ENCODE measurements at regions not wholly inside any gene's neighbourhood (a gene's known extent, or its start where the extent isn't known, plus 50 kb on each side); places are given as distances from the start of the nearest gene placed in this dataset.

- H3K9me3 ChIP-seq: no peaks in the 10 kb centered on the region
- H3K4me3 ChIP-seq: no peak overlapping the region
- DNase-seq (no peak), FAIRE-seq (peak; percentile 32), ATAC-seq (no peak)
- H3K4me1 ChIP-seq: peaks cover 4 to 30% (median 16%) of the 10 kb centered on the region in 3 donors
- H3K36me3 ChIP-seq: no peaks in the 10 kb centered on the region
- TF ChIP-seq CTCF (IDR thresholded peaks at IDR 0.05): no peak
- H3K27me3 ChIP-seq: no peaks in the 10 kb centered on the region
- H3K27ac ChIP-seq: no peak overlapping the region
- 87 to 91% methylated on average over 5 of the region's 5 CpGs for WGBS, 2 donors
- intact Hi-C loops (cut with DNase I): no loop called here
Measured at GRCh38 chr3:72441284-72441994, 406.8 kb downstream of the SHQ1 start.

- DNase-seq: no peak
- ATAC-seq: no peak
- Histone ChIP-seq H3K9me3 (no peaks in the 10 kb centered on the region), H3K27ac (no peak overlapping the region), H3K4me3 (no peak overlapping the region), H3K4me1 (peaks cover under 1 to 26% (median 15%) of the 10 kb centered on the region in 3 donors), H3K36me3 (no peaks in the 10 kb centered on the region), H3K27me3 (no peaks in the 10 kb centered on the region)
- no peak for TF ChIP-seq CTCF (IDR thresholded peaks at IDR 0.05)
- 79 to 81% methylated on average over 4 of the region's 4 CpGs for WGBS, 2 donors
- no peak for FAIRE-seq
- intact Hi-C loops (cut with DNase I): no loop called here
Measured at GRCh38 chr3:72440491-72440890, 407.8 kb downstream of the SHQ1 start.

GRCh38 chr3:72439321-72440183 is 408.7 kb downstream of the SHQ1 start:
- Histone ChIP-seq H3K27ac (no peak overlapping the region), H3K36me3 (no peaks in the 10 kb centered on the region), H3K9me3 (no peaks in the 10 kb centered on the region), H3K4me3 (no peak overlapping the region), H3K4me1 (peaks cover 0 to 17% (median 9%) of the 10 kb centered on the region in 3 donors), H3K27me3 (no peaks in the 10 kb centered on the region)
- no peak for TF ChIP-seq CTCF (IDR thresholded peaks at IDR 0.05)
- ATAC-seq: no peak
- DNase-seq: no peak
- intact Hi-C loops (cut with DNase I): no loop called here
- WGBS, 2 donors: 79 to 81% methylated on average over 5 of the region's 5 CpGs
- no peak for FAIRE-seq

GRCh38 chr3:72437661-72438406 is 410.4 kb downstream of the SHQ1 start:
- no peak overlapping the region for H3K27ac ChIP-seq
- intact Hi-C loops (cut with DNase I): no loop called here
- H3K36me3 ChIP-seq: no peaks in the 10 kb centered on the region
- peaks cover 0 to 16% (median 12%) of the 10 kb centered on the region in 3 donors for H3K4me1 ChIP-seq
- no peaks in the 10 kb centered on the region for H3K9me3 ChIP-seq
- WGBS, 2 donors: 75 to 76% methylated on average over 5 of the region's 5 CpGs
- no peak for TF ChIP-seq CTCF (IDR thresholded peaks at IDR 0.05)
- H3K4me3 ChIP-seq: no peak overlapping the region
- no peak for ATAC-seq
- no peak for FAIRE-seq
- DNase-seq: no peak
- no peaks in the 10 kb centered on the region for H3K27me3 ChIP-seq
